Loucy (cell line): ENCODE measurements at regions not wholly inside any gene's neighbourhood (a gene's known extent, or its start where the extent isn't known, plus 50 kb on each side); places are given as distances from the start of the nearest gene placed in this dataset.

Experiments used
- H2AFZ ChIP-seq: fragments of 200-600 bp; sonication (generic); 2 replicates; pipeline ENCODE4 v1.6.0; 2016; ENCODE audit warnings: antibody characterized with exemption, mild to moderate bottlenecking, low read length, moderate library complexity
- H3F3A ChIP-seq: fragments of 200-600 bp; 2 replicates; pipeline ENCODE4 v1.6.0; 2016; ENCODE audit warnings: antibody characterized with exemption, low read depth, mild to moderate bottlenecking
- H3K27me3 ChIP-seq: fragments of 200-600 bp; sonication (generic); 2 replicates; pipeline ENCODE4 v1.6.1; 2014; ENCODE audit warnings: low read length, mild to moderate bottlenecking; ENCODE audit not compliant: insufficient read depth, poor library complexity, severe bottlenecking
- H3K36me3 ChIP-seq: fragments of 200-600 bp; sonication (generic); 2 replicates; pipeline ENCODE4 v1.6.1; 2016; ENCODE audit warnings: low read length; ENCODE audit not compliant: insufficient read depth
- H3K4me1 ChIP-seq: fragments of 200-600 bp; sonication (generic); 2 replicates; pipeline ENCODE4 v1.5.1; 2014; ENCODE audit warnings: low read length, mild to moderate bottlenecking; ENCODE audit not compliant: insufficient read depth, poor library complexity, severe bottlenecking
- H3K4me2 ChIP-seq: fragments of 200-600 bp; sonication (generic); 2 replicates; pipeline ENCODE4 v1.6.0; 2014; ENCODE audit warnings: antibody characterized with exemption, low read length, low read depth, mild to moderate bottlenecking; ENCODE audit not compliant: poor library complexity, severe bottlenecking
- H3K4me3 ChIP-seq: fragments of 200-600 bp; sonication (generic); 2 replicates; pipeline ENCODE4 v1.5.1; 2014; ENCODE audit warnings: low read length, mild to moderate bottlenecking, mixed read lengths; ENCODE audit not compliant: poor library complexity, severe bottlenecking
- H3K79me2 ChIP-seq: fragments of 200-600 bp; sonication (generic); 2 replicates; pipeline ENCODE4 v1.6.1; 2014; ENCODE audit warnings: low read length; ENCODE audit not compliant: insufficient read depth
- H3K9ac ChIP-seq: fragments of 200-600 bp; sonication (generic); 2 replicates; pipeline ENCODE4 v1.6.0; 2014; ENCODE audit warnings: mild to moderate bottlenecking, low read depth, low read length, moderate library complexity; ENCODE audit not compliant: poor library complexity, severe bottlenecking
- H3K9me2 ChIP-seq: fragments of 200-600 bp; sonication (generic); replicated peaks from 2 replicates; pipeline ENCODE4 v1.6.1; 2016; ENCODE audit warnings: low read depth, low read length, mixed read lengths
- H3K9me3 ChIP-seq: fragments of 200-600 bp; sonication (generic); 2 replicates; pipeline ENCODE4 v1.6.1; 2014; ENCODE audit warnings: mild to moderate bottlenecking, antibody characterized with exemption, low read length, low read depth; ENCODE audit not compliant: insufficient read depth
- H4K20me1 ChIP-seq: fragments of 200-600 bp; sonication (generic); 2 replicates; pipeline ENCODE4 v1.6.0; 2014; ENCODE audit warnings: antibody characterized with exemption, low read length, mild to moderate bottlenecking; ENCODE audit not compliant: insufficient read depth, poor library complexity, severe bottlenecking
- CTCF ChIP-seq: fragments of 200-600 bp; sonication (generic); conservative IDR thresholded peaks from 2 replicates; pipeline ENCODE4 v1.5.1; 2014; ENCODE audit warnings: mild to moderate bottlenecking, antibody characterized with exemption, low read length
- EZH2phosphoT487 ChIP-seq: fragments of 200-600 bp; IDR thresholded peaks from 2 replicates; pipeline ENCODE4 v1.6.1; 2018; ENCODE audit warnings: antibody characterized with exemption, mild to moderate bottlenecking, moderate library complexity, borderline replicate concordance

GRCh38 chr9:103301051-103301450 lies 305.9 kb downstream of the CYLC2 start:
- TF ChIP-seq CTCF (no peak), EZH2phosphoT487 (no peak)
- Histone ChIP-seq H3K36me3 (no peaks in the 10 kb centered on the region), H3K4me3 (no peak overlapping the region), H2AFZ (no peak overlapping the region), H3K9me2 (no peaks in the 10 kb centered on the region; the same call in 1 of the 2 replicates), H4K20me1 (no peaks in the 10 kb centered on the region), H3K4me2 (no peak overlapping the region), H3K9ac (no peak overlapping the region), H3F3A (no peaks in the 10 kb centered on the region), H3K9me3 (no peaks in the 10 kb centered on the region), H3K27me3 (no peaks in the 10 kb centered on the region), H3K4me1 (no peaks in the 10 kb centered on the region), H3K79me2 (no peaks in the 10 kb centered on the region)

GRCh38 chr9:103304797-103305196 lies 309.7 kb downstream of the CYLC2 start:
- Histone ChIP-seq H3K4me2 (no peak overlapping the region), H3K36me3 (no peaks in the 10 kb centered on the region), H3K4me1 (no peaks in the 10 kb centered on the region), H2AFZ (no peak overlapping the region), H3K27me3 (no peaks in the 10 kb centered on the region), H3F3A (no peaks in the 10 kb centered on the region), H3K9me3 (no peaks in the 10 kb centered on the region), H3K4me3 (no peak overlapping the region), H3K9me2 (no peaks in the 10 kb centered on the region; the same call in 1 of the 2 replicates), H4K20me1 (no peaks in the 10 kb centered on the region), H3K79me2 (no peaks in the 10 kb centered on the region), H3K9ac (no peak overlapping the region)
- TF ChIP-seq EZH2phosphoT487 (no peak), CTCF (no peak)

GRCh38 chr9:103319979-103320378 lies 324.8 kb downstream of the CYLC2 start:
- TF ChIP-seq EZH2phosphoT487 (no peak), CTCF (peak; percentile 31)
- H3K4me1 ChIP-seq: no peaks in the 10 kb centered on the region
- no peak overlapping the region for H3K4me2 ChIP-seq
- H3K9me2 ChIP-seq: no peaks in the 10 kb centered on the region
- H3K79me2 ChIP-seq: no peaks in the 10 kb centered on the region
- H3K9ac ChIP-seq: no peak overlapping the region
- no peak overlapping the region for H3K4me3 ChIP-seq
- H2AFZ ChIP-seq: no peak overlapping the region
- no peaks in the 10 kb centered on the region for H3K27me3 ChIP-seq
- H3K36me3 ChIP-seq: no peaks in the 10 kb centered on the region
- H3F3A ChIP-seq: no peaks in the 10 kb centered on the region
- H3K9me3 ChIP-seq: no peaks in the 10 kb centered on the region
- H4K20me1 ChIP-seq: no peaks in the 10 kb centered on the region
